HPDE6-E6E7 (cell line): ENCODE measurements at regions not wholly inside any gene's neighbourhood (a gene's known extent, or its start where the extent isn't known, plus 50 kb on each side); places are given as distances from the start of the nearest gene placed in this dataset.
"Not testable (repeated sequence)": the region's sequence is repeated elsewhere in the genome, so short reads cannot be mapped to it uniquely, and the experiment has no call there.

Experiments
- DNase-seq: peaks from one replicate; pipeline ENCODE4 v3.0.0; 2011; ENCODE audit warnings: missing footprints; ENCODE audit errors: extremely low spot score

GRCh38 chr21:22762463-22762862, 1764.3 kb downstream of the NCAM2 start:
- DNase-seq = no peak

GRCh38 chr21:22763442-22763841, 1765.2 kb downstream of the NCAM2 start:
- DNase-seq = no peak

DNA sequence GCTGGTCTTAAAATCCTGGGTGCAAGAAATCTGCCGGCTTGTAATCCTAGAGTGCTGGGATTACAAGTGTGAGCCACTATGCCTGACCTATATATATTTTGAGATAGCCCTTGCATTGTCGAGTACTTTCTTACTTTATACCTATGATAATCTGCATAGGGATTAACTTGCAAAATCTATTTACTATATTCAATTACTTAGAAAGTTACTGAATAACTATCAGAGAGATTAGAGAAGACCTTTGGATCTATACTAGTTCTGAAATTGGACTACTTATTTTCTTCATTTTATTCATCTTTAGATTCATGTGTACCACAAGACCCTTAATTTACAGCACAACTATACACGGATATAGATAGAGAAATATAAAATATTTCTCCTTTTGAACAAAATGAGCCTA, 1766.0 kb downstream of the NCAM2 start:
- DNase-seq = no peak

GRCh38 chr21:22791376-22791775, 1793.2 kb downstream of the NCAM2 start:
- DNase-seq = no peak

DNA sequence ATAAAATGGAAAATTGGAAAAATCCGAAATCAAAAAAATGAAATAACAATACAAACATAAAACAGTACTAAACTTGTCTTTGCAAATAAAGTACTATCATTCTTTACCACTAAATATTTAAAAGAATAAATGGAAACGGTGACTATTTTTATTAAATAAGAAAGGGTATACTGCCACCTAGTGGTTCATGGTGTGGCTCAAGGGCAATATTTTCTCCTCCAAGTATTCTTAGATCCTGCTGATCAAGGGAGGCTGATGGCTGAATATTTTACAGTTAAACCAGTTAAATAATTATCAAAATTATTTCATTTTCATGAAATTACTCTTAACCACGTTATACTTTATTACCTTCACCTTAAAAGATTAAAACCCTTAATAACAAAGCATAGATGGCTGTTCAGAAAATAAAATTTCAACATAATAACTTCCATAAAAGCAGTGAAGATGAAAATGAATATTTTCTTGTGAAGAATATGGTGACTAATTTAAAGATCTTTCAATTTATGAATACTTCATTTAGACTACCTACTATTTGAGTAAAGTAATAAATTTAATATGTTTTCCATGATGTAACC, 1793.9 kb downstream of the NCAM2 start:
- DNase-seq = peak; percentile 8

- DNase-seq = no peak
Observed at GRCh38 chr21:22795091-22795490, 1796.9 kb downstream of the NCAM2 start.

- no peak for DNase-seq
Observed at GRCh38 chr21:22795644-22796043, 1797.4 kb downstream of the NCAM2 start.

- no peak for DNase-seq
Observed at GRCh38 chr21:22796147-22796546, 1797.9 kb downstream of the NCAM2 start.

- DNase-seq = no peak
Observed at GRCh38 chr21:22804151-22804550, 1805.9 kb downstream of the NCAM2 start.

DNA sequence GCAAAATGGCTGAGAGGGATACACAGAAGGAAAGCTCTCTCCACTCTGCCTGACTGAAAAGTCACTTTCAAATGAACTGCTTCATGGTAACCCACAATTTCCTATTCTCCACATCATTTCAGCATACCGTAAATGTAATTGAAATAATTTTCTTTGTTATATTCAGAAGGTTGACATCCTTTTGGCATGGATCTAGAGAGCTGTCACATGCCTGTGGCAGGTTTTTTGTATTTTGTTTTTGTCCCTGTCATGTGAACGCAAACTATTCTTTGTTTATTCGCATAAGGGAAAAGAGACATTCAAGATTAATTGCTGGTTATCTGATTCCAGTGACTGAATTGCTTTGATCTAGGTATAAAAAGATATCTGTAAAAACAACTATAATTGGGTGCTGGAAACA, 1808.1 kb downstream of the NCAM2 start:
- no peak for DNase-seq

GRCh38 chr21:22813201-22813600, 1815.0 kb downstream of the NCAM2 start:
- DNase-seq = no peak

GRCh38 chr21:22818681-22819485, 1820.7 kb downstream of the NCAM2 start:
- not testable (repeated sequence) for DNase-seq

DNA sequence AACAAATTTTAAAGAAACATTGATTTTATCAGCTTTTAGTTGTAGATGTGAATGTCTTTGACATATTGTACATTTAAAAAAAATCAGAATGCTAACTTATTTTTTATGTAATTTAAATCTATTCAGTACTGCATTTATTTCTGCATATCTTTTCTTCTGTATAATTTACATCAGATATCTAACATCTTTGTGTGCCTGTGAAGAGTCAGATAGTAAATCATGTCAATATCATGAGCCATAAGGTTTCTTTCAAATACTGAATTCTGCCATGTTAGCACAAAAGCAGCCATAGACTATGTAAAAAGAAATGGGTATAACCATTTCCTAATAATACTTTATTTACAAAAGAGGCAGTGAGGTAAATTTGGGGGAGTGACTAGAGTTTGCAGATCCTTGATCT, 1829.2 kb downstream of the NCAM2 start:
- DNase-seq = no peak

- no peak for DNase-seq
Observed at GRCh38 chr21:22842875-22843274, 1844.7 kb downstream of the NCAM2 start.

DNA sequence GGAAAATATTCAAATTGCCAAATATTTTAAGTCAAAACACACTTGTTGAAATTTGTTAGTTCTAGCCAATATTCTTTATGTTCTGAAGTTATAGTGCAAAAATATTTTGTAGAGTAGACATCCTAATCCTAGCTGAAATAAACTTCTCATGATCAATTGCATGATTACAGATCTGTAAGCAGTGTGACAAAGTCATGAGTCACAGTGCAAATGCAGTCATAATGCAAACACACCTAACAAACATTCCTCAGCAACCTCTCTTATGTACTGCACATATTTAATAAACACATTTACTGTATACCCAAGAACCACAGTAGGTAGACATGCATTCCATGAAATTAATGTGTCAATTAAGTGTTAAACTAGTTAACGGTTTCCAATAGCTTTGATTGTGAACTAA, 1857.4 kb downstream of the NCAM2 start:
- no peak for DNase-seq

DNA sequence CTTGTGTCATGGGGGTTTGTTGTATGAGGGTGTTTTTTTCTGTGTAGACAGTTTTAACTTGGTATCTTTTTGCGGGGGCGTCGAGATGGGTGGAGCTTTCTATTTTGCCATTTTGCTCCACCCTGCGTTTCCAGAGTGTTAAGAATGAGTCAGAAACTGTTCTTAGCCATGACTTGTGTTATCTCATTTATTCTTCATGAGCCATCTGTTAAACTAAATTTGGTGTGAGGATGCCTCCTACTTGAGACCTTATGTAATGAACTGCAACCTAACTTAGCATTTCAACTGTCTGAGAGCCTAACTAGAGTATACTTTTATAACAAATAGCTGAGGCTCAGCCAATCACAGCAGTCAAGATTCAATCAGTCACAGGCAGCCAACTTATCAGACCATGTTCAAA, 1873.5 kb downstream of the NCAM2 start:
- DNase-seq = no peak

DNA sequence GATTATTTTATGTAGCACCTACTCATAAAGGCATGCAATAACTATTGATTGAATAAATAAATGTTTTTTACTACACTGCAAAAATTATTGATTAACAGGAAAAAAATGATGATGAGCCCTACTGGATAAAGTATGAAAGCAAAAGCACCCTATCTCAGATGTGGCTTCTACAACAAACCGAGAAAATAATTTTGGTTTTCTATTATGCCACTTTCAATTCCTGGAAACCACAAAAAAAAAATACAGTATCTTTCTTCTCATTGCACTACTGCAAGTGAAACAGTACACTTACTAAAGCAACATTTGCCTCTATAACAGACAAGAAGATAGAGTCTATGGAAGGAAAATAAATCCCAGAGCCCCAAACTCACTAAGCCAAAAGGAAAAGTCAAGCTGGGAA, 1882.4 kb downstream of the NCAM2 start:
- no peak for DNase-seq

DNA sequence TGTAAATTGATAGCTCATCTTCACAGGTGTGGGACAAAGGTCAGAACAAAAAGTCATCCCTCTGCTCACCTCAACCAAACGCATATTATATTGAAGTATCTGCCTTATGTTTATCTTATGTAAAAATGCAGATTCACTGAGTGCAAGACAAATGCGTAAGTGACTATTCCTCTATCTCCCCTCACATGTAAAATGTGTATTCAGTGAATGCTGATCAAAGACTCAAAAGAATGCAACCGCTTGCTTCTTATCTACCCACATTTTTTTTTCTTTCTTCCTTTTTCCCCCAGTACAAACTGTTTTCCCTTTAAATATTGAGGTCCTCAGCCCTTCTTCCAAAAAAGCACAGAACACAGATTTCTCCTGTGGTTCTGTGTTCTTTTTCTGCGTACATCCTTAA, 1882.9 kb downstream of the NCAM2 start:
- DNase-seq = no peak

DNA sequence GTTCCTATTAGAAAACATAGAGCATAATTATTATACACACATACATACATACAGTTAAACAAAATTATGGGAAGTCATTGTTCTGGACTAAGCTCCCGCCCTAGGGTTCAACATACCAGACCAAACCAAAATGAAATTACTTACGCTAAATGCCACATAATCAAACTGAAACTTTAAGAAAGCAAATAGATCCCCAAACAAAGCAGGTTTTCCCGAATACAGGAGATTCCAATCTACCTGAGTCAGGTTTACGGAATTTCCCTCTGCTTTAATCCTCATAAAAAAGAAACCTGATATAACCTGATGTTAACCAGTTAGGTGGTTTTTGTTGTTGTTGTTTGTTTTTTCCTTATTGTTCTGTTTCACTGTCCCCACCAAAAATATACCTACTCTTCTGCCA, 1886.9 kb downstream of the NCAM2 start:
- DNase-seq = no peak

DNA sequence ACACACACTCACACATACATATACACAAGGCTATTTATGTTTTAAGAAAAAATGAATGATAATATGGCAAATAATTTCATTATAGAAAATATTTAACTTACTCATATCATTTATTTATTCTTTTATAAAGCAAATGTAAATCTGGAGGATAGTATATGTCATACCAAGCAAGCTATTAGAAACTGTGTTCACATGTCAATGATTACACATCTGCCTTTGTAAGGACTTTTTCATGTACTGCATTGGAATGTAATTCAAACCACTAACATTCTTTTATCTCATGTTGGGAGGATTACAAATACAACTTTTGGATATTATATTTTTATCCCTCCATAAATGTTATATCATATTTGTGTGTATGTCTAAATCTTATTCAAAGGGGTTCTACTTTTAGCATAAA, 1887.4 kb downstream of the NCAM2 start:
- no peak for DNase-seq

DNA sequence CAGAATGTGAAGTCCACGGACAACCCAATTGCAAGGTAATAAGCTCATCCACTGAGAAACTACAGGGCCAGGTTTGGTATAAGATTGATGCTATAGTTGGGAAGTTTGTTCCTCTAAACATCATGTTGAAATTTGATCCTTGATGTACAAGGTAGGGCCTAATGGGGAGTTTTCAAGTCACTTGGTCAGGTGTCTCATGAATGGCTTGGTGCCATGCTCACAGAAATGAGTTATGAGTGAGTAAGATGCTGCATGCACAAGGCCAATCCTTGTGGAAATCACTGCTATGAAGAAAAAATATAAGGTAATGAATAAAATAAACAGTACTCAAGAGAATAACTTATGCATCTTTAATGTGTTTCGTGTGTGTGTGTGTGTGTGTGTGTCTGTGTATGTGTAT, 1891.2 kb downstream of the NCAM2 start:
- no peak for DNase-seq

GRCh38 chr21:22890656-22891055, 1892.4 kb downstream of the NCAM2 start:
- no peak for DNase-seq

- DNase-seq = no peak
Observed at GRCh38 chr21:22892028-22892427, 1893.8 kb downstream of the NCAM2 start.

DNA sequence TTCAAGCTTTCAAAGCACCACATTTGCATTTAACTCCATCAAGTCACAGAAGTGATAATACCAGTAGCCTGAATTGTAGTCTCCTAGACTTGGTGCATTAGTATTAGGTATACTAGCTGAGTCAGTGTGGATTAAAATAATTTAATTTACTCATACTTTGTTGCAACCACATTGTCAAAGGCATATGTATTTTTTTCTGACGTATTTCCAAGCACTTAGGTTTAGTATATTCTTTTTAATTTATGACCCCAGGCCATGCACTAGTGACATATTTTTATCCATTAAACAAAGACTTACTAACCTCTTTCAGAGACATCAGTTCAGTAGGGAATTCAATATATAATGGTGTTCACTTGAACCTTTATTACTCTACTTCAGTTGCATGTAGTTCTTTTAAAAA, 1894.5 kb downstream of the NCAM2 start:
- DNase-seq = no peak
